Peyer's patch (tissue), 4 donors: ENCODE measurements at regions not wholly inside any gene's neighbourhood (a gene's known extent, or its start where the extent isn't known, plus 50 kb on each side); places are given as distances from the start of the nearest gene placed in this dataset.
"Not testable (repeated sequence)": the region's sequence is repeated elsewhere in the genome, so short reads cannot be mapped to it uniquely, and the experiment has no call there.

ENCODE experiments used
- CTCF ChIP-seq, 6 experiments: fragments of 450-650 bp in 4 of 6; fragments of 200-600 bp in 2 of 6; sonication (generic) in 1 of 6; IDR thresholded peaks; one replicate each; pipeline ENCODE4 v1.5.1; 2017 to 2019; ENCODE audit warnings: antibody characterized with exemption in 6 of 6, mild to moderate bottlenecking in 3 of 6, moderate library complexity in 1 of 6
- POLR2A ChIP-seq, 2 donors: fragments of 450-650 bp; IDR thresholded peaks; one replicate each; pipeline ENCODE4 v1.5.1; 2017; ENCODE audit warnings: antibody characterized with exemption in 2 of 2, mild to moderate bottlenecking in 2 of 2, moderate library complexity in 2 of 2

GRCh38 chr9:40583230-40583629, 545.3 kb downstream of the FOXD4L6 start:
- not testable (repeated sequence) for TF ChIP-seq CTCF, POLR2A (IDR thresholded peaks at IDR 0.05)
